Brain microvascular endothelial cell (primary cell): ENCODE measurements at regions not wholly inside any gene's neighbourhood (a gene's known extent, or its start where the extent isn't known, plus 50 kb on each side); places are given as distances from the start of the nearest gene placed in this dataset.

Experiments used
- DNase-seq: peaks from one replicate; pipeline ENCODE4 v3.0.0-alpha.2; 2020
- H3K27ac ChIP-seq: fragments of 250-450 bp; sonication (Bioruptor Pico); 2 replicates; pipeline ENCODE4 v1.5.1; 2020; ENCODE audit warnings: mild to moderate bottlenecking, moderate library complexity
- H3K27me3 ChIP-seq: fragments of 250-450 bp; sonication (Bioruptor Pico); replicated peaks from 2 replicates; pipeline ENCODE4 v1.5.1; 2020; ENCODE audit warnings: mild to moderate bottlenecking
- H3K36me3 ChIP-seq: fragments of 250-450 bp; sonication (Bioruptor Pico); replicated peaks from 2 replicates; pipeline ENCODE4 v1.5.1; 2020; ENCODE audit warnings: mild to moderate bottlenecking
- H3K4me3 ChIP-seq: 2 replicates; pipeline ENCODE4 v1.5.1; 2011; ENCODE audit warnings: low read depth, mild to moderate bottlenecking, control low read depth, low read length, moderate library complexity
- CTCF ChIP-seq: IDR thresholded peaks from 2 replicates; pipeline ENCODE4 v1.5.1; 2011; ENCODE audit warnings: low read depth, mild to moderate bottlenecking, moderate library complexity, low read length, control low read depth, inconsistent platforms; ENCODE audit errors: missing control alignments
- in situ Hi-C: cut with HindIII; loops from 2 replicates; pipeline ENCODE4 v1.10.0; 2017; ENCODE audit warnings: low sequenced_read_pairs, low pct_ligation_motif_present

- H3K27ac ChIP-seq = no peak overlapping the region
- H3K4me3 ChIP-seq = no peak overlapping the region
- H3K36me3 ChIP-seq = no peaks in the 10 kb centered on the region
- H3K27me3 ChIP-seq = no peaks in the 10 kb centered on the region
- no peak for TF ChIP-seq CTCF
- in situ Hi-C loops = no loop called here
- no peak for DNase-seq
Measured at GRCh38 chrX:113001836-113002235, 161.2 kb upstream of the AMOT start.

GRCh38 chrX:112997991-112998390 lies 157.4 kb upstream of the AMOT start:
- Histone ChIP-seq H3K27ac (no peak overlapping the region), H3K27me3 (no peaks in the 10 kb centered on the region), H3K4me3 (no peak overlapping the region), H3K36me3 (no peaks in the 10 kb centered on the region)
- in situ Hi-C loops = no loop called here
- DNase-seq = no peak
- no peak for TF ChIP-seq CTCF

- no peaks in the 10 kb centered on the region for H3K27me3 ChIP-seq
- no peak overlapping the region for H3K27ac ChIP-seq
- no peak overlapping the region for H3K4me3 ChIP-seq
- in situ Hi-C loops = no loop called here
- no peak for TF ChIP-seq CTCF
- DNase-seq = no peak
- H3K36me3 ChIP-seq = no peaks in the 10 kb centered on the region
Measured at GRCh38 chrX:112991801-112992200, 151.2 kb upstream of the AMOT start.

- in situ Hi-C loops = no loop called here
- no peaks in the 10 kb centered on the region for H3K36me3 ChIP-seq
- no peak for DNase-seq
- no peak for TF ChIP-seq CTCF
- no peak overlapping the region for H3K4me3 ChIP-seq
- H3K27ac ChIP-seq = no peak overlapping the region
- H3K27me3 ChIP-seq = no peaks in the 10 kb centered on the region
Measured at GRCh38 chrX:112979879-112980278, 139.2 kb upstream of the AMOT start.

- Histone ChIP-seq H3K27me3 (no peaks in the 10 kb centered on the region), H3K4me3 (no peak overlapping the region), H3K36me3 (no peaks in the 10 kb centered on the region), H3K27ac (no peak overlapping the region)
- DNase-seq = no peak
- TF ChIP-seq CTCF = no peak
- in situ Hi-C loops = no loop called here
Measured at GRCh38 chrX:112968351-112969133, 127.9 kb upstream of the AMOT start.

GRCh38 chrX:112967903-112968302 lies 127.3 kb upstream of the AMOT start:
- H3K27ac ChIP-seq = no peak overlapping the region
- in situ Hi-C loops = no loop called here
- DNase-seq = no peak
- no peaks in the 10 kb centered on the region for H3K36me3 ChIP-seq
- no peak for TF ChIP-seq CTCF
- H3K4me3 ChIP-seq = no peak overlapping the region
- no peaks in the 10 kb centered on the region for H3K27me3 ChIP-seq
